Brain microvascular endothelial cell (primary cell): ENCODE measurements at regions not wholly inside any gene's neighbourhood (a gene's known extent, or its start where the extent isn't known, plus 50 kb on each side); places are given as distances from the start of the nearest gene placed in this dataset.

ENCODE experiments used
- DNase-seq: peaks from one replicate; pipeline ENCODE4 v3.0.0-alpha.2; 2020
- H3K27ac ChIP-seq: fragments of 250-450 bp; sonication (Bioruptor Pico); 2 replicates; pipeline ENCODE4 v1.5.1; 2020; ENCODE audit warnings: mild to moderate bottlenecking, moderate library complexity
- H3K27me3 ChIP-seq: fragments of 250-450 bp; sonication (Bioruptor Pico); replicated peaks from 2 replicates; pipeline ENCODE4 v1.5.1; 2020; ENCODE audit warnings: mild to moderate bottlenecking
- H3K36me3 ChIP-seq: fragments of 250-450 bp; sonication (Bioruptor Pico); replicated peaks from 2 replicates; pipeline ENCODE4 v1.5.1; 2020; ENCODE audit warnings: mild to moderate bottlenecking
- H3K4me3 ChIP-seq: 2 replicates; pipeline ENCODE4 v1.5.1; 2011; ENCODE audit warnings: low read depth, mild to moderate bottlenecking, control low read depth, low read length, moderate library complexity
- in situ Hi-C: cut with HindIII; loops from 2 replicates; pipeline ENCODE4 v1.10.0; 2017; ENCODE audit warnings: low sequenced_read_pairs, low pct_ligation_motif_present
- TF ChIP-seq, protein P1 (sequence below): IDR thresholded peaks from 2 replicates; pipeline ENCODE4 v1.5.1; 2011; ENCODE audit warnings: low read depth, mild to moderate bottlenecking, moderate library complexity, low read length, control low read depth, inconsistent platforms; ENCODE audit errors: missing control alignments

DNA sequence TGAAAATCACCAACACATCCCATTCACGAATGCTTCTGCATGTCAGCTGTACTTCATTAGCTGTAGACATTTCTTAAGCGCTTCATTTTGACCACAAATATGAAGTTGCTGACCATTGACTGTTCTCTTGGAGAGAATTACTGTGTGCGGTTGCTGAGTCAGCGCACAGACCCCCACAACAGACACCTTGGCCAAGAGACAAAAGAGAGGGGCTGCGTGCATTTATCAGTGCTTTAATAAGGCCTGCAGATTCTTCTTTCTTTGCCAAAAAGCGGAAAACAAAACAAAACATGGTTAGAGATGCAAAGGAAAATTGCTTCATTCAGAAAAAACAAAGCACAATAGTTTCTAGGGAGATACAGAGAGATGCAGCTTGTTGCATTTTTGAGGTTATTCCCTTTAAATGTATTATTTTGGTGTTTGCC, 174.7 kb downstream of the ACKR3 start:
- TF ChIP-seq, protein P1, sequence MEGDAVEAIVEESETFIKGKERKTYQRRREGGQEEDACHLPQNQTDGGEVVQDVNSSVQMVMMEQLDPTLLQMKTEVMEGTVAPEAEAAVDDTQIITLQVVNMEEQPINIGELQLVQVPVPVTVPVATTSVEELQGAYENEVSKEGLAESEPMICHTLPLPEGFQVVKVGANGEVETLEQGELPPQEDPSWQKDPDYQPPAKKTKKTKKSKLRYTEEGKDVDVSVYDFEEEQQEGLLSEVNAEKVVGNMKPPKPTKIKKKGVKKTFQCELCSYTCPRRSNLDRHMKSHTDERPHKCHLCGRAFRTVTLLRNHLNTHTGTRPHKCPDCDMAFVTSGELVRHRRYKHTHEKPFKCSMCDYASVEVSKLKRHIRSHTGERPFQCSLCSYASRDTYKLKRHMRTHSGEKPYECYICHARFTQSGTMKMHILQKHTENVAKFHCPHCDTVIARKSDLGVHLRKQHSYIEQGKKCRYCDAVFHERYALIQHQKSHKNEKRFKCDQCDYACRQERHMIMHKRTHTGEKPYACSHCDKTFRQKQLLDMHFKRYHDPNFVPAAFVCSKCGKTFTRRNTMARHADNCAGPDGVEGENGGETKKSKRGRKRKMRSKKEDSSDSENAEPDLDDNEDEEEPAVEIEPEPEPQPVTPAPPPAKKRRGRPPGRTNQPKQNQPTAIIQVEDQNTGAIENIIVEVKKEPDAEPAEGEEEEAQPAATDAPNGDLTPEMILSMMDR = no peak
- Histone ChIP-seq H3K4me3 (no peak overlapping the region), H3K27ac (peak overlapping the region; percentile 98), H3K27me3 (no peaks in the 10 kb centered on the region), H3K36me3 (no peaks in the 10 kb centered on the region)
- DNase-seq = peak; percentile 99
- in situ Hi-C loops = no loop called here

- TF ChIP-seq, protein P1 = no peak
Observed at GRCh38 chr2:236744716-236745115, 175.1 kb downstream of the ACKR3 start.

DNA sequence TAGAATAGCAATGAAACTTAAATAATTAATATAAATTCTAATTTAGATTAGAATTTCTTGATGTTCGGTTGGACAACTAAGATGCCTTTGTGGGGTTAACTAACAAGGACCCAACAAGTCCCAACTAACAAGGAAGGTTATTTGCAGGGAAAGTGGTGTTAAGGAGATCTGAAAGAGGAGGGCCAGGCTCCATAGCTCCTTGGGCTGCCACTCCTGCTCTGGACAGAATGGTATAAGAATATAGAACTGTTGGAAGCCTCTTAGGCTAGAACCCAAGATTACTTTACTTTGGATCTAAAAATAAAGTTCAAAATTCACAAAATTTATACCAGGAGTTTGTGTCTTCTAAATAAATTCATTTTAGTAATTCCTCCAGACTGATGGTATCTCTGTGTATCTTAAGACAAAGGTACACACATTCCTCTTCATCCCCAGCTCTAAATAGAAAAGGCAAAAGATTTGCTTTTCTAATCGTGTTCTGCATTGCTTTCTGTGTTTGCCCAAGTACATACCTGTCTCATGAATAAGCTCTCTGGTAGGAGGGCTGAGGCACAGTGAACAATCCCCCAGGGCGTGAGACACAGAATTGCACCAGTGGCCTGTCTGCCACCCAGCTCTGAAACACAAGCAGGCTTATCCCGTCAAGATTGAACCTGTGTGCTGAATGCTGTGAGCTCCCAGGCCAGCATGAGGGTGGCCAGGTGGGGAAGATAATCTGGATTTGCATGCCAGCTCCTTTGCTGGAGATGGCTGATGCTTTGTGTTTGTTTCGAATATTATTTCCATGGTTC, 176.0 kb downstream of the ACKR3 start:
- DNase-seq = peak; percentile 93
- H3K27ac ChIP-seq = peak overlapping the region; percentile 98

More at GRCh38 chr2:236744716-236745115, 175.1 kb downstream of the ACKR3 start:
- Histone ChIP-seq H3K36me3 (no peaks in the 10 kb centered on the region), H3K4me3 (no peak overlapping the region), H3K27me3 (no peaks in the 10 kb centered on the region), H3K27ac (peak overlapping the region; percentile 98)
- in situ Hi-C loops = no loop called here
- no peak for DNase-seq

DNA sequence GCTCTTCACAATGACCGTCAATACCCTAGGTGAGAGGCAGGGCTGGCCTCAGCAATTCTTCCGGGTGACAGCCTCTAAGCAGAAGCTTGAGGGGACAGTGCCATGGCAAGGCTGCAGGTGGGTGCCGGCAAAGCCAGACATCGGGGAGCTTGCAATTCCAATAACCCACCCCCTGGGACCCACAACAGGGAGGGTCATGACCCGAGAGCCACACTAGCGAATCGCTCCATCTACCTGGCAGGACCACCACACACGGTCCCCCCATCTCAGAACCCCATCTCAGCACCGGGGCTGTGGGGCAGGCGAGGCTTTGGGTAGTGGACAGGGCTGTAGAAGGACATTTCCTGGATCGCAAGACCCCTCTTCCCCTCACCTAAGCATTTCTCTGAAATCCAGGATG, 177.2 kb downstream of the ACKR3 start:
- Histone ChIP-seq H3K27ac (no peak overlapping the region), H3K27me3 (no peaks in the 10 kb centered on the region), H3K4me3 (no peak overlapping the region), H3K36me3 (no peaks in the 10 kb centered on the region)
- no peak for DNase-seq
- TF ChIP-seq, protein P1 = no peak
- in situ Hi-C loops = no loop called here

More for the DNA sequence above, 176.0 kb downstream of the ACKR3 start:
- TF ChIP-seq, protein P1 = peak; percentile 35
- in situ Hi-C loops = no loop called here
- Histone ChIP-seq H3K36me3 (no peaks in the 10 kb centered on the region), H3K27me3 (no peaks in the 10 kb centered on the region), H3K4me3 (no peak overlapping the region)

- Histone ChIP-seq H3K27ac (no peak overlapping the region), H3K4me3 (no peak overlapping the region), H3K36me3 (no peaks in the 10 kb centered on the region), H3K27me3 (no peaks in the 10 kb centered on the region)
- TF ChIP-seq, protein P1 = no peak
- DNase-seq = no peak
- in situ Hi-C loops = no loop called here
Observed at GRCh38 chr2:236747426-236747825, 177.8 kb downstream of the ACKR3 start.
